IMR-90 (cell line): ENCODE measurements at regions not wholly inside any gene's neighbourhood (a gene's known extent, or its start where the extent isn't known, plus 50 kb on each side); places are given as distances from the start of the nearest gene placed in this dataset.

Experiments
- ATAC-seq: fragments of 200-7000 bp; cut with Tn5 transposase; 2 replicates; pipeline ENCODE4 v1.9.1; 2020; ENCODE audit warnings: low read depth, mild to moderate bottlenecking, moderate library complexity
- BruUV-seq: library from RNA; stranded (reverse); fragments of 400-500 nt; replicated peaks from 2 replicates; lab custom pipeline; 2021; lab: Mats Ljungman, UMichigan
- CTCF ChIA-PET: fragments of 300-600 bp; formaldehyde crosslinking; extraction: SDS; loops from one replicate; lab custom pipeline; 2021; ENCODE audit warnings: antibody characterized with exemption; lab: Yijun Ruan, JAX
- POLR2A ChIA-PET: fragments of 300-600 bp; sonication (Branson Sonifier 250); formaldehyde crosslinking; loops from one replicate; lab custom pipeline; 2022; ENCODE audit warnings: antibody characterized with exemption; ENCODE audit not compliant: unreplicated experiment; lab: Charles Lee
- DNase-seq: peaks from one replicate; pipeline ENCODE4 v3.0.0; 2013
- H2AFZ ChIP-seq: replicated peaks from 2 replicates; pipeline ENCODE3; 2013; ENCODE audit warnings: low read length, mild to moderate bottlenecking; ENCODE audit not compliant: poor library complexity
- H2AK5ac ChIP-seq: 2 replicates; pipeline ENCODE4 v1.6.1; 2013; ENCODE audit warnings: low read depth, low read length, inconsistent platforms
- H2AK9ac ChIP-seq: replicated peaks from 2 replicates; pipeline ENCODE3; 2013; ENCODE audit warnings: mild to moderate bottlenecking, low read depth, low read length, moderate library complexity; ENCODE audit not compliant: poor library complexity
- H2BK120ac ChIP-seq: 2 replicates; pipeline ENCODE4 v1.6.1; 2013; ENCODE audit warnings: low read depth, low read length, inconsistent platforms
- H2BK15ac ChIP-seq: 3 replicates; pipeline ENCODE4 v1.6.1; 2013; ENCODE audit warnings: low read depth, low read length, inconsistent platforms
- H2BK20ac ChIP-seq: 2 replicates; pipeline ENCODE4 v1.6.1; 2013; ENCODE audit warnings: low read depth, mild to moderate bottlenecking, inconsistent platforms, low read length, moderate library complexity
- H2BK5ac ChIP-seq: 2 replicates; pipeline ENCODE4 v1.6.1; 2013; ENCODE audit warnings: mild to moderate bottlenecking, low read depth, low read length, inconsistent platforms; ENCODE audit not compliant: poor library complexity, severe bottlenecking
- H3K14ac ChIP-seq: replicated peaks from 2 replicates; pipeline ENCODE4 v1.6.1; 2013; ENCODE audit warnings: low read depth, low read length, inconsistent platforms
- H3K18ac ChIP-seq: 2 replicates; pipeline ENCODE4 v1.6.1; 2013; ENCODE audit warnings: low read depth, low read length, control low read depth
- H3K23ac ChIP-seq: 2 replicates; pipeline ENCODE4 v1.6.1; 2013; ENCODE audit warnings: low read depth, low read length, inconsistent platforms
- H3K27ac ChIP-seq: 2 replicates; pipeline ENCODE4 v1.5.1; 2013; ENCODE audit warnings: mild to moderate bottlenecking, control low read depth, low read length; ENCODE audit not compliant: insufficient read depth
- H3K27me3 ChIP-seq: 2 replicates; pipeline ENCODE4 v1.6.1; 2013; ENCODE audit warnings: low read length; ENCODE audit not compliant: control insufficient read depth, insufficient read depth
- H3K36me3 ChIP-seq: 2 replicates; pipeline ENCODE4 v1.6.1; 2013; ENCODE audit warnings: low read length, mixed read lengths; ENCODE audit not compliant: control insufficient read depth, insufficient read depth
- H3K4ac ChIP-seq: 2 replicates; pipeline ENCODE4 v1.6.1; 2013; ENCODE audit warnings: low read depth, low read length, inconsistent platforms
- H3K4me1 ChIP-seq: 2 replicates; pipeline ENCODE4 v1.6.1; 2013; ENCODE audit warnings: low read length, mixed read lengths; ENCODE audit not compliant: control insufficient read depth, insufficient read depth
- H3K4me2 ChIP-seq: 2 replicates; pipeline ENCODE4 v1.6.1; 2013; ENCODE audit warnings: low read depth, mild to moderate bottlenecking, control low read depth, low read length, moderate library complexity
- H3K4me3 ChIP-seq: 2 replicates; pipeline ENCODE4 v1.5.1; 2013; ENCODE audit warnings: low read depth, mild to moderate bottlenecking, control low read depth, low read length, moderate library complexity; ENCODE audit not compliant: insufficient read depth
- H3K56ac ChIP-seq: 2 replicates; pipeline ENCODE4 v1.6.1; 2013; ENCODE audit warnings: low read length, inconsistent platforms; ENCODE audit not compliant: insufficient read depth; ENCODE audit errors: extremely low read depth
- H3K79me1 ChIP-seq, 2 experiments: 2 replicates each; pipeline ENCODE4 v1.6.1; 2013; ENCODE audit warnings: low read length in 2 of 2, inconsistent platforms in 1 of 2, low read depth in 1 of 2
- H3K9ac ChIP-seq: 2 replicates; pipeline ENCODE4 v1.6.1; 2013; ENCODE audit warnings: low read depth, low read length, control low read depth
- H3K9me1 ChIP-seq: 2 replicates; pipeline ENCODE4 v1.6.1; 2013; ENCODE audit warnings: low read length, inconsistent platforms; ENCODE audit not compliant: insufficient read depth
- H3K9me3 ChIP-seq: 2 replicates; pipeline ENCODE4 v1.6.1; 2013; ENCODE audit warnings: low read length; ENCODE audit not compliant: control insufficient read depth, insufficient read depth
- H4K20me1 ChIP-seq: 2 replicates; pipeline ENCODE4 v1.6.1; 2013; ENCODE audit warnings: low read length, inconsistent platforms; ENCODE audit not compliant: insufficient read depth
- H4K5ac ChIP-seq: 2 replicates; pipeline ENCODE4 v1.6.1; 2013; ENCODE audit warnings: mild to moderate bottlenecking, low read depth, low read length, control low read depth
- H4K8ac ChIP-seq, 2 experiments: 2 replicates each; pipeline ENCODE4 v1.6.1; 2013; ENCODE audit warnings: low read depth in 2 of 2, low read length in 2 of 2, control low read depth in 1 of 2, inconsistent platforms in 1 of 2
- H4K91ac ChIP-seq: 2 replicates; pipeline ENCODE4 v1.6.1; 2013; ENCODE audit warnings: low read depth, low read length, inconsistent platforms; ENCODE audit not compliant: insufficient read depth
- BHLHE40 ChIP-seq: fragments of 150-350 bp; IDR thresholded peaks from 2 replicates; pipeline ENCODE4 v1.6.1; 2016; ENCODE audit warnings: mild to moderate bottlenecking, low read depth, low read length
- CEBPB ChIP-seq: IDR thresholded peaks from 2 replicates; pipeline ENCODE4 v1.6.1; 2012; ENCODE audit warnings: low read depth, low read length, improper control_type of control experiment
- CHD1 ChIP-seq: IDR thresholded peaks from 2 replicates; pipeline ENCODE4 v1.6.1; 2012; ENCODE audit warnings: low read depth, low read length, improper control_type of control experiment
- FOS ChIP-seq: fragments of 150-350 bp; IDR thresholded peaks from 2 replicates; pipeline ENCODE4 v1.6.1; 2016; ENCODE audit warnings: low read depth, low read length
- MAFK ChIP-seq: IDR thresholded peaks from 2 replicates; pipeline ENCODE4 v1.6.1; 2012; ENCODE audit warnings: low read depth, low read length, improper control_type of control experiment
- MXI1 ChIP-seq: IDR thresholded peaks from 2 replicates; pipeline ENCODE4 v1.6.1; 2012; ENCODE audit warnings: low read depth, mild to moderate bottlenecking, low read length, moderate library complexity, borderline replicate concordance
- NFE2L2 ChIP-seq: fragments of 150-350 bp; IDR thresholded peaks from 2 replicates; pipeline ENCODE4 v1.6.1; 2016; ENCODE audit warnings: low read depth, mild to moderate bottlenecking, low read length
- RAD21 ChIP-seq: IDR thresholded peaks from 2 replicates; pipeline ENCODE4 v1.6.1; 2012; ENCODE audit warnings: low read length, improper control_type of control experiment
- RCOR1 ChIP-seq: IDR thresholded peaks from 2 replicates; pipeline ENCODE4 v1.6.1; 2012; ENCODE audit warnings: mild to moderate bottlenecking, low read length, improper control_type of control experiment; ENCODE audit not compliant: insufficient replicate concordance
- WGBS, 2 experiments: methylation state at CpG; one replicate each; pipeline versions ENCODE4 v1.1.5 to v1.1.7; 2013; ENCODE audit warnings: missing lambda C conversion rate in 2 of 2; ENCODE audit not compliant: insufficient read length in 1 of 2; ENCODE audit errors: extremely low coverage in 2 of 2; 5-methylcytosine and 5-hydroxymethylcytosine counted together
- dilution Hi-C: fragments of 300-500 bp; cut with HindIII; formaldehyde crosslinking; loops from one replicate; pipeline ENCODE4 v1.14.3; 2018; ENCODE audit warnings: low sequenced_read_pairs; ENCODE audit not compliant: unreplicated experiment
- in situ Hi-C: fragments of 300-500 bp; cut with MboI; formaldehyde crosslinking; loops from 3 replicates; pipeline ENCODE4 v1.14.3; 2019; ENCODE audit warnings: low sequenced_read_pairs, inconsistent platforms, mixed read lengths
- intact Hi-C: fragments of 100-400 bp; cut with micrococcal nuclease; formaldehyde crosslinking; loops from 2 replicates; pipeline ENCODE4 v1.10.0; 2022

GRCh38 chr3:70856414-70857162 is 544.1 kb upstream of the MDFIC2 start:
- H3K4ac ChIP-seq: peak overlapping the region; percentile 57; the same call in 1 of the 2 replicates
- dilution Hi-C loops: no loop called here
- peak overlapping the region; percentile 42; the same call in 1 of the 2 replicates for H3K4me2 ChIP-seq
- H3K9me1 ChIP-seq: peaks cover 11% of the 10 kb centered on the region; the same call in 1 of the 2 replicates
- H2AK5ac ChIP-seq: peak overlapping the region; percentile 11; the same call in 1 of the 2 replicates
- H4K91ac ChIP-seq: peak overlapping the region; percentile 49; the same call in 1 of the 2 replicates
- WGBS, 2 experiments: no CpG with 5 or more reads among the region's 7 CpGs
- DNase-seq: peak; percentile 99
- H4K8ac ChIP-seq: peak overlapping the region in 1 of 2 experiments; percentile 33; a peak in 1 of 4 replicates
- peak overlapping the region; percentile 95 for H2BK5ac ChIP-seq
- H3K36me3 ChIP-seq: no peaks in the 10 kb centered on the region
- peak overlapping the region; percentile 96; the same call in 1 of the 2 replicates for H3K18ac ChIP-seq
- POLR2A ChIA-PET: no interaction called here
- in situ Hi-C loops: no loop called here
- H3K79me1 ChIP-seq: no peaks in the 10 kb centered on the region; a peak in 1 of 4 replicates
- no peak overlapping the region for H2AK9ac ChIP-seq
- peaks cover 25% of the 10 kb centered on the region for H3K4me1 ChIP-seq
- H2BK20ac ChIP-seq: peak overlapping the region; percentile 93
- no peak overlapping the region for H3K4me3 ChIP-seq
- no peaks in the 10 kb centered on the region for H4K20me1 ChIP-seq
- BruUV-seq: no TSS peak
- intact Hi-C loops: loop anchor here (5.0 kb wide), 1 partner anchor 96 kb away; no protein-coding TSS in a partner anchor
- H2BK120ac ChIP-seq: peak overlapping the region; percentile 69
- H3K9me3 ChIP-seq: no peaks in the 10 kb centered on the region
- peak overlapping the region; percentile 84; the same call in 1 of the 2 replicates for H4K5ac ChIP-seq
- H3K23ac ChIP-seq: peak overlapping the region; percentile 36; the same call in 1 of the 2 replicates
- no peak overlapping the region for H3K27ac ChIP-seq
- H3K14ac ChIP-seq: peak overlapping the region; percentile 20; the same call in 1 of the 2 replicates
- TF ChIP-seq NFE2L2 (peak; percentile 81), RCOR1 (peak; percentile 65), MAFK (peak; percentile 78), FOS (peak; percentile 86), MXI1 (no peak), RAD21 (no peak), BHLHE40 (no peak), CEBPB (peak; percentile 58), CHD1 (0 out of 2 replicates have a peak, but pooled peaks have one; percentile 38)
- no peak overlapping the region; the same call in 1 of the 2 replicates for H3K9ac ChIP-seq
- ATAC-seq: peak; percentile 52
- no peak overlapping the region for H3K56ac ChIP-seq
- no peak overlapping the region for H2AFZ ChIP-seq
- no peaks in the 10 kb centered on the region for H3K27me3 ChIP-seq
- peak overlapping the region; percentile 35; the same call in 1 of the 3 replicates for H2BK15ac ChIP-seq
- CTCF ChIA-PET: interaction anchor here (0.5 to 0.6 kb wide), 2 partner anchors 48 to 730 kb away, joined by 3 to 9 read pairs; no protein-coding TSS in a partner anchor
